Hippocampal formation (tissue), 2 donors: ENCODE measurements at regions not wholly inside any gene's neighbourhood (a gene's known extent, or its start where the extent isn't known, plus 50 kb on each side); places are given as distances from the start of the nearest gene placed in this dataset.

Experiments
- DNase-seq, 2 donors: peaks; one replicate each; lab custom pipeline; 2025; lab: John Stamatoyannopoulos, UW

DNA sequence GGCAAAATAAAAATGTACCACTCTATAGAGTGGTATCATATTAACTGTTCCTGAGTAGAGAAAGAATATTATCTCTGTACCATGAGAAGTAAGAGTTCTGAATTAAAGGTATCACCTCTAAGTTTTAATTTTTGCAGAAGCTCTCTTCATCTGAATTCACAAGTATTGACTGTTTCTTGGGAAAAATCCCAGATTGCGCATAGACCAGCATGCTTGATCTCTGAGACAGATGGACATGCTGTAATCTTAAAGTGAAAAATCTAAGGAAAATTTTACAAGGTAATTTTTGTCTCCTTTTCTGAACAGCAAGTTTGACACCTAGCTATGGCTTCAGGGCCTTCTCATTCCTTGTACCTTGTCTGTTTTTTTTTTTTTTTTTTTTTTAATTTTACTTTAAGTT is 1050.7 kb upstream of the RBFOX1 start:
- DNase-seq, result no peak

DNA sequence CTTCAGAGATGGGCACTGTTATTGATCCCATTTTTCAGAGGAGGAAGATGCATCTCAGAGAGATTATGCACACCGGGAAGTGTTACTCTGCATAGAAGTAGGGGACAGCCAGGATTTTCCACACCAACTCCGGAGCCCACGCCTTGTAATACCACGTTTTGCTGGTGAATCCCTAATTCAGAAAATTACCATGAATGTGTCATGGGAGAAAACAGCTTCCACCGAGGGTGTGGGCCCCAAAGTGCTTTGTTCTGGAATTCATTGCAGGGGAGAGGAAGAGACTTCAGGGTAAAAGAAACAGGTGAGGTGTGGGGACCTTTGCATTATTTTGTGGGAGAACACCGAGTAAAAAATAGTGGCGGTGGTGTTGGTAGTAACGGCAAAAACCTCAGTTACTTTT is 1051.4 kb upstream of the RBFOX1 start:
- DNase-seq, result no peak

DNA sequence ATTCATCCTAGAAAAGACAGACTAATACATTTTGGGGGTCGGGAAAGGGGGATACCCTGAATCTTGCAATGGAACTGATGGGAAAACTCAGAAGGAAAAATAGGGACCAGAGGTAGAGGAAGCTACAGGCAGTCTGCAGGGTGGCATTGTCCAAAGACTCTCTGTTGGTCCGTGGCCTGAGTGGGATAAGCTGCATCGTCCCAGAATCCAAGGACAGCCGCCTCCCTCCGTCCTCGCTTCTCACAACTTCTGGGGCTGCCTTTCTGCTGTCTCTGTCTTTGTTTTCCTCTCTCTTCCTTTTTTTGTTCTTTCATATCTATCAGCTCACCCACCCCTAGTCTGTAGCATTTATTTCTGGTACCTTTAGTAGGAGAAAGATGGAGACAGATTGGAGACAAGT is 1052.6 kb upstream of the RBFOX1 start:
- no peak for DNase-seq

DNA sequence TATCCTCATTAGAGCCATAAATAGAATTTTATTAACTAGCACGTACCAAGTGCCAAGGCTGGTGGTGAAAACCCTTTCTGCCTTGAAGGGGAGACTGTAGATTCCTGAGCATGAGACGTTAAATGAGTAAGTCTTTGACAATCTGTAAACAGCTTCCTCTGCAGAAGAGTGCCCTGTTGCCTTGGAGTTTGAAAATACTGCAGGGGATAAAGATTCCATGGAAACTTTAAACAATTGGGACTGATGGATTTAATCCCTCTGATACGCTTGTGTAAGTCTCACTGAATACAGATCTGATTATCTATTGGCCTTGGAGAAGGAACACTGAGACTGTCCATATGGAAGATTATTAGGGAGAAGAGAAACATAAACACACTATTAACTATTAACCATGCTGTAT is 1053.4 kb upstream of the RBFOX1 start:
- no peak for DNase-seq

DNA sequence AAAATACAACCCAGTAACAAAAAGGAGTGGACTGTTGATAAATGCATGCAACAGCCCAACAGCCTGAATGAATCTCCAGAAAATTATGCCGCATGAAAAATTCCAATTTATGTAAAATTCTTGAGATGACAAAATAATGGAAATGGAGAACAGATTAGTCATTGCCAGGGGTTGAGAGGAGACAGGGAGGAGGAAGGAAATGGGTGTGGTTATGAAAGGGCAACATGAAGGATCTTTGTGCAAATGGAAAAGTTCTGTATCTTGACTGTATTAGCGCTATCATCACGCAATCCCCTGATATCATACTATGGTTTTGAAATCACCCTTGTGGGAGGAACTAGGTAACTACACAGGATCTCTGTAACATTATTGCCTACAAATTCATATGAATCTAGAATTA is 1058.3 kb upstream of the RBFOX1 start:
- no peak for DNase-seq

DNA sequence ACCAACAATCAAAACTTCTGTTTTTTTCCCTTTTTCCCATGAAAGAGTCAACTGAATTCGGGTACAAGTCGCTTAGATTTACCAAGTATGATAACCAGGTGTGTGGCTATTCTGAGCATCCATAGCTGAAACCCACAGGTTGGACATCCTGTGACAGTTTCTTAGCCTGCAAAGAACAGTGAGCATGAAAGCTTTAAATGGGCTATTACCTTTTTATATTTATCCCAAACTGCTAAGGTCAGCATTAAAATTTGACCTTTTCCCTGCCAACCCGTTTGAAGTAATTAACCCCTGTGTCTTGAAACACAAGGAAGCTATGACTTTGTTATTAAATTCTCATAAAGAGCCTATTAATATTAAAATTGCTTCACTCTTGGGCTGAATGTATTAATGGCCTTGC is 1065.0 kb upstream of the RBFOX1 start:
- DNase-seq, result no peak

DNA sequence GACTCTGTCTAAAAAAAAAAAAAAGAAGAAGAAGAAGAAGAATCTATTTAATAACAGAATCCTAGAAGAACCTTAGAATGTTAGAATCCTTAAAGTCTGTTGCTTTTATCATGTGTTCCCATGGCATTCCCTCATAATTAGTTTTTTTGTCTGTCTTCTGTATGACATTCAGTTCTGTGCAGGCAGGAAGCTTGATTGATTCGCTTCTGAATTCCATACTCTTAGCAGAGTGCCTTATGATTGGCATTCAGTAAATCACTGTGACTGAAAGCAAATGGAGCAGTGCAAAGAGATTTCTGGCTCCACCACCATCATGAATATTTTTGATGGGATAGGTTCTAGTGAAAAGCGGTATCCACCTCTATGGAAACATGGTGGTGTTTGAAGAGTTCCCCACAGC is 1065.9 kb upstream of the RBFOX1 start:
- DNase-seq, result no peak

DNA sequence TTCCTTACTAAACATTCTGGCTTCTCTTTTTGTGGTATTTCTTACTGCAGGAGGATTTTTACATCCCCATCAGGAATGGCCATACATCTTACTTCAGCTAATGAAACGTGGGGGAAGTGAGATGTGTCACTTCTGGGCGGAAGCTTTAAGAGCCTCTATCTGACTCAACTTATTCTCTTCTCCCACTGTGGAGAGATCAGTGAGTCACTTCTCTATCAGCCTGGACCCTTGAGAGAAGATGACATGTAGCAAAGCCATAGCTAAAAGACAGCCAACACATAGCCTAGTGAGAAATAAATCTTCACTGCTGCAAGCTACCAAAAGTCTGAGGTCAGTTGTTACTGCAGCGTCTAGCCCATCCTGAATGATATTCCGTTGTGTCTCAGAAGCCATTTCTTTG is 1066.7 kb upstream of the RBFOX1 start:
- DNase-seq, result no peak

DNA sequence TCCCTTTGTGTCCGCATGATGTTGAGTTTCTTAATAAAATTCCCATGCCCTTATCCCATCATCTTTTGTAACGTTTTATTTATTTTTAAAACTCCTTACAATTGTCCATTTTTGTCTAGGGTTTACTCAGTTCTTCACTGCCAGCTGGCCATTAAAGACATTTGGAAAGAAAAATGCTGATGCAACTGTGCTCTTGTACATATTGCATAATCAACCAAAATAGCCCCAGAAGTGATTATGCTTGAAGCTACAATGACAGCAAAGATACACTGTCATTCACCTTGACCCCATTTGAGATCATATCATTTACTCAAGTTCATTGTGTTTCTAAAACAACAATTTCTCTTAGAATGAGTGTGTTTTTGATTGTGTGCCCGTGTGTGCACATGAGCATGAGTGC is 1074.6 kb upstream of the RBFOX1 start:
- no peak for DNase-seq

DNA sequence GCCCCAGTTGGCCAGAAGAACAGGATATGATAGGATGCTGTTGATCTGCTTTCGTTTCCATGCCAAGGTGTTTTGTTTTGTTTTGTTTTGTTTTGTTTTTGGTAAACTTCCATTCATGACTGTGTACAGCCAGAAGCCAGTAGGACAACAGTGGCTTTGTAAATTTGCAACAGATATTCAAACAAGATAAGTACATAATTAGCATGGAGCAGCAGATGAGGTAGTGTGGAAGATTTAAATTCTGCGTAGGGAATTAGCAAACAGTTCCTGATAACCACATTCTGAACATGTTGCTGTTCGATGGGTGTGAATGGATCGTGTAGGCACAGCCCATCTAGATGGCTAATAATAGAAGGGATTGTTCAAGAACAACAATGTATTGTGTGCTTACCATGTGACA is 1080.1 kb upstream of the RBFOX1 start:
- no peak for DNase-seq

DNA sequence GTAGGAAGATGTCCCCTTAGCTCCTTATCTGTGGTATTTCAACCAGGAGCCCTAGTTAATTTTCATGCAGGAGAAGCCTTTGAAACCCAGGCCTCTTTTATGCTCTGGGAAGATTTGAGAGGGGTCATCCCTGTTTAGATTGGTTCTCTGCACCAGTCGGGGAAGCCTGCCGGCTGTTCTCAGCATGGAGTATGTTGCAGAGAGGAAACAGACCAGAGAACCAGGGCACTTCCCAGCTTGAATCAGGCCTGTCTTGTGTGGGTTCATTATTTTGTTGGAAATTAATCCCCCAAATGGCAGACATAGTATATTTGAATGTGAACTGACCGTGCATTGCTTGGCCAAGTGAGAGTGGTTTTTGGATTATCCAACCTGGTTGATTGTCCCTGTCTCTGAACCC is 1082.1 kb upstream of the RBFOX1 start:
- no peak for DNase-seq

DNA sequence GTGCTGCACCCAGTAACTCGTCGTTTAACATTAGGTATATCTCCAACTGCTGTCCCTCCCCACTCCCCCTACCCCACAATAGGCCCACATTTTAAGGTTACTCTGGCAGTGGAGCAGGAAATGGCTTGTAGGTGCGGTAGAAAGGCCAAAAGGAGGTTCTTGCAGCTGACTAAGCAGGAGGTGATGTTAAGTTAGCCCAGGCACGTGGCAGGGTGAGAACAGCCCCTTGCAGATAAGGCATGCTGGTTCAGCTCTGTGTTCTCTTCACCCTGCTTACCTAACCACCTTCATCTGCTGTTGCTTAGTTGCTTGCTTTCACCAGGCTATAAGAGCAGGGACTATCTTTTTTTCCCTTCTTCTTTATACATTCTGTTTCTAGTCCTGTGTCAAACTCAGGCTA is 1082.8 kb upstream of the RBFOX1 start:
- no peak for DNase-seq

DNA sequence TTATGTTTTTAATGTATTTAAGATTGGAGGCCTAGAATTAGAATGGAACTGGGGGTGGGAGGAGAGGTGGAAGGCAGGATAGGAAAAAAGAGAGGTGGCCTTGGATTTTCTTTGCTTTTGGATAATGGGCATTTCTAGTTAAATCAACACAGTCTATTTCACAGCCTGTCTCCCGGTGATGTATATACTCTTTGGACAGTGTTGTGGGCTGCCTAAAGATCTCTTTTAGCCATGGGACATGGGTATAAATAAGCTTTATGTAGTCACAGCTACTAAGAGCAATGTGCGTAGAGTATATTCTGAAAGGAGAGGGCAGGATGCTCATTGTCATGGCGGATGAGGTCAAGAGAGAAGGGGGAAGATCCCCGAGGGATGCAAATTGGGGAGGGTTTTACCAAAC is 1084.4 kb upstream of the RBFOX1 start:
- DNase-seq, result no peak

DNA sequence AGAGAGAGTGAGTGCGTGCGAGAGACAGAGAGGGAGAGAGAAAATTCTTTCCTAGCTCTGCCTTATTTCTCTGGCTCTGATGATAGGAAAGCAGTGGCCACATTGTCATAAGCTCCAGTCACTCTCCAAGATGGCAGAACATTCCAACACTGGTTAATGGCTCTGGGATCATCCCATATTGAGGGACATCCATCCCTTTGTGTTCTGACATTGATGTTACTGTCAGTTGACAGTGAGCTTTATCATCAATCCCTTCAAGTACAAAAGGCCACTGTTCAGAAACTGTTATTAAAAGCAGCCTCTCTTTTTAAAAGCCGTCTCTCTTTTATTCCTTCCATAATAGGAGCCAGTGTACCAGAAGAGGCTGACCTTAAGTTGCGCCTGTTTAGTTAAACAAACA is 1084.9 kb upstream of the RBFOX1 start:
- DNase-seq, result no peak

DNA sequence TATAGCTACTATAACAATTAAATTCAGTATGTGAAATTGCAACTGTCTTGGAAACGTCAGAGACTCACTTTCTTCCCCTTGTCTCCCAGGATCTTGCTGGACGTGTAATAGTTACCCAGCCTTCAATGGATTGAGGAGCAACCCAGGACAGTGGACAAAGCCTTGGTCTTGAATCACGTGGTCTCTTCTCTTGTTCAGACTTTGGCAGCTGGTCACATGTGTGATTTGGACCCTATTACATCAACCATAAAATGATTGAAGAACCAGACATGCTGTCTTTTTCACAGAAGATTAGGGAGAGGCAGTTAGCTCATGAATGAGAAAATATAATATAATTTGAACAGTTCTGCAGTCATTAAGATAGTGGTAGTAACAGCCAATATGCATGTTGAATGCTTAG is 1085.5 kb upstream of the RBFOX1 start:
- no peak for DNase-seq

DNA sequence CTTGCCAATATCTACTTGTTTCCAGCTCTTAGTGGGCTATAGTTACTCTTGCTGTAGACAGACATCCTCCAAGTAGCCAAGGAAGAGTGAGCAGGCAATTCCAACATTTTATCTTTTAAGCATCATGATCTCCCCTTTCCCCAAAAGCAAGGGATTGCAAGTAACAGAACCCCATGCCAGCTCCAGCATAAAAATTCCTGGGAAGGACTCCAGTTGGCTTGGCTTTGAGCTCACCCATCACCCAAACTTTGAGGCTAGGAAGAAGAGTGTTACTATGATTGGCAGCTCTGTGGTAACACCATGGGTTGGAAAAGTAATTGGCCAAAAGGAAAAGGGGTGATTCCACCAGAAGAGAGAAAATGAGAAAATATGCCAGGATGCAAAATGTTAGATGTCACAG is 1086.4 kb upstream of the RBFOX1 start:
- no peak for DNase-seq

DNA sequence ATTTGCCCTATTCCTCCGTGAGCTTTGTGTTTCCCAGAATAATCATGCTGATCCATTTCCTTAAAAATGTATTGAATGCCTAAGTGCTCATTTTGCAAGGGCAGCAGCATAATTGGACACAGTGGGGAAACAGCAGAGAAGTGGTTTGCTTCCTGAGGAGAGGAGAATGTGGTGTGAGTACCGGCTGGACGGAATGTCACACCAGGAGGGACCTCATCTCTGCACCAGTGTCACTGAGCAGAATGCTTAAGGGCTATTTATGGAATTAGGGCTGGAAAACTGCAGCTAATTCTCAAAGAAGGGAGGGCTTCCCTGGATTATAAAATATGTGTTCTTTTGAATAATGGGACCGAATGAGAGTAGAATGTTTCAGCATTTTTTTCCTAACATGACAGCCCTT is 1100.6 kb upstream of the RBFOX1 start:
- no peak for DNase-seq

DNA sequence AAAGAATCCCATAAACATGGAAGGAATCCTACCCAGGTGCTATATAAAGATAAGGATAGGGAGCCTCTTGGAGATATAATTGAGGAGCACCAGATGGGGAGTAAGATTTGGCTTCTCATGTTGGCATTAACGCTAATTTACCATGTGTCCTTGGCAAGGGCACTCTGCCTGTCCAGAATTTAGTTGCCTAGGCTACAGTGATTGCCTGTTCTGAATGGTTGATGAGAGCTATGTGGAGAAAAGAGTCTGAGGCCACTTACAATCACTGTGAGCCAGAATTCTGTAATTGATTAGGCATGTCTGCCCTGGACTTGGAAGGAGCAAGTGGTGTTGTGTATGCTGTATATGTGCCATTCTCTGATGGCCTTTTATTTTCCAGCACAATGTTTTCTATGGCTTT is 1101.2 kb upstream of the RBFOX1 start:
- DNase-seq, result no peak

DNA sequence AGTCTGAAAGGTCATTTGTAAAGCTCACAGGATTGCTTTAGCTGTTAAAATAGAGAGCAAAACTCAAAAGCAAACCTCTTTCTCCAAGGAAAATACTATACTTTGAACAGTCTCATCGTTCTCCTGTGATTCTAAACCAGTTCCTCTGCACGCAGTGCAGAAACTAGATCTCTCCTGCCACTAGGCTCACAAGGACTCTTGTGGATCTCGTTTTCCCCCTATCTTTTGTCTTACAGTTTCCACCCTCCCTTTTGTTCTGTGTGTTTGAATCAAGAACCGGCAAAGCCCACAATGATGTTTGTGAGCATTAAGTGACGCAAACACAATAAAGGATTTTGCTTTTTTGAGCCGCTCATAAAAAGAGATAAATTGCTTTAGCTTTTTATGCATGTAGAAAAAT is 1103.5 kb upstream of the RBFOX1 start:
- no peak for DNase-seq

DNA sequence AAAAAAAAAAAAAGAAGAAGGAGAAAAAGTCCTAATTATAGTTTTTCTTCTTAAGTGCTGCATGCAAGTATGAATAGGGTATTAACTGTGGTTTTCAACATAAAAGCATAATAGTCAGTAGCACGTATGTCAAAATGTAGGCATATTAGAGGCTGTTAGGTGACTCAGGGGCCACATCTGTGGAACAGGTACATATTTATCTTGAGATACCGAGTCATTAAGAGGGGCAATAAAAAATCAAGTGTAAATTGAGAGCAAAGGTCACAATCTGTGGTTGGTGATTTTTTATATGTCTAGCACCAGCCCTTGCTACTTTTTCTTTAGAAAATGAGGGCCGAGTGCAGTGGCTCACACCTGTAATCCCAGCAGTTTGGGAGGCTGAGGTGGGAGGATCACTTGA is 1113.8 kb upstream of the RBFOX1 start:
- no peak for DNase-seq

DNA sequence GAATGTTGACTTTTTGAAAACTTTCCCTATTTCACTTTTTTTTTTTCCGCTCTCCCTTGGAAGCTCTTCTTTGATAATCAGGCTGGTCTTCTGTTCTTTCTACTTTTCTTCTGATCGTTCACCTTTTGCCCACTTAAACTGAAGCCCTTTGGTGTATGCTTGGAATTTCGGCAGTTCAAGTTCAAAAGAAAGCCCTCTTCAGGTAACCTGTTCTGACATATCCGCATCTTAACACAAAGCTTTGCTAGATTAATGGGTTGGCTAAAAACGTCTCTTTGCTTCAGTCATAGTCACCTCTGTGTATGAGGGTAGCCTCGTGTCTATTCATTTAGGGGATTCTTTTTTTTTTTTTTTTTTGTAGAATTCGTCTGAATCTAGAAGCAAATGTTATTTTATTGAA is 1115.8 kb upstream of the RBFOX1 start:
- no peak for DNase-seq

DNA sequence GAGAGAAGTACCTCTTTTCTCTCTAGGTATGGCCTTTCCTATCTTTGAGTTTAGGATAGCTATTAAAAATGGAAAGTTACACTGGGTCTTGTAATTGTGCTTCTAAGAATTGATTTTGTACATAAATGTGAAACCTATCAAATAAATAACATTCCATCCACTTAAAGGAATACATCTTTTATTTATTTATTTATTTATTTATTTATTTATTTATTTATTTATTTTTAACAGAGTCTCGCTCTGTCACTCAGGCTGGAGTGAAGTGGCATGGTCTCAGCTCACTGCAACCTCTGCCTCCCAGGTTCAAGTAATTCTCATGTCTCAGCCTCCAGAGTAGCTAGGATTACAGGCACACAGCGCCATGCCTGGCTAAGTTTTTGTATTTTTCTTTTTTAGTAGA is 1114.0 kb upstream of the EEF2KMT start:
- DNase-seq, result no peak

DNA sequence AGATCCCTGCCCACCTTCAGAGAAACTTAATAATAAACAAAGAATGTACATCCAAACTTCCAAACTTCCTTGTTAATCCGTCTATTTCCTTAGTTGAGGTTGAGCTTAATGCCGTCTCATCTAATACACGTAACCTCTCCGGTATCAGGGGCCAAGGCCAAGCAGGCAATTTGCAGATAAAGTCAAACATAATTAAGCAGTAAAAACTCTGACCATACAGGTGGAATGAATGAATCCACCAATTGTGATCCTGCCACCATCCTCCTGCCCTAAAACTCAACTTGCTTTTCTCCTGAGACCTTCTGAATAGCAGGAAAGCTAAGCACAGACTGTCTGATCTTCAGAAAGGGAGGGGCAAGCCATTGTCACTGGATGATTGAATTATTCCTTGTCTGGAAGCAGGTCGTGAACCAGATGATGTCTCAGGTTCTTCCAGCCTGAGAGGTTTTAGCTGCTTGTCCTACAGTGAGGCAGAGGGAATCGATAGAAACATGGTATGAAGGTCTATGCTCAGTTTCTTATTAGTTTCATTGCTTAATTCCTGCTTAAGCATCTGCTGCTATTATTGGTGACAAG is 1111.8 kb upstream of the EEF2KMT start:
- DNase-seq, result no peak

DNA sequence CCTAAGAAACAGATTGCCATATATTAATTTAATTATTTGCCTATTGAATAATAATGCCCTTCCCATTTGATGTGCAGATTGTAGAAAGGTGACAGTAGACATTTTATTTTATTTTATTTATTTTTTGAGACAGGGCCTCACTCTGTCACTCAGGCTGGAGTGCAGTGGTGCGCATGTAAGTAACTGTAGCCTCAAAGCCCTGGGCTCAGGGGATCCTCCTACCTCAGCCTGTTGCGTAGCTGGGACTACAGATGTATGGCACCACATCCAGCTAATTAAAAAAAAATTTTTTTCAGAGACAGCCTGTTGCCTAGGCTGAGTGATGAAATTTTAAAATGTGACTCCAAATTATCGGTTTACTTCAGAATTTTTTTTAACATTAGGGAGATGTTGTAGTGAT is 1110.0 kb upstream of the EEF2KMT start:
- no peak for DNase-seq

DNA sequence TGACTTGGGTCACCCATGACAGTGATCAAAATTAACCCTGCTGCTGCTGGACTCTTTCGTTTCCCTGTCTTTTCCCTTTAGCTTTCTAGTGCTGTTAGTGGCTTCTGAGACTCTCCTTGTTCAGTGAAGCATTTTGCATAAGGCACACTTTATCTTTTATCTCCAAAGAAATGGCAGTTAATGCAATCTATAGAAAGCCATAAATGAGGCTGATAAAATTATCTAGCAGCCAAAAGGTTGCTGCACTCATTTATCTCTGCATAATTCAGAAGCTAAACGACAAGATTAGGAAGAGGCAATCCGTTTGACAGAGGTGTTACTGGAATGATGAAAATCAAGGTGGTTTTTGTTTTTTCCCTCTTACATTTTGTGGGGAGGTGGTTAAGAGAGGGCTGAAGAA is 1109.5 kb upstream of the EEF2KMT start:
- no peak for DNase-seq
